Gastroesophageal sphincter (tissue), 4 donors: ENCODE measurements at regions not wholly inside any gene's neighbourhood (a gene's known extent, or its start where the extent isn't known, plus 50 kb on each side); places are given as distances from the start of the nearest gene placed in this dataset.
"Not testable (repeated sequence)": the region's sequence is repeated elsewhere in the genome, so short reads cannot be mapped to it uniquely, and the experiment has no call there.

Experiments
- ATAC-seq: fragments of 150-250 bp; one replicate; pipeline ENCODE4 v1.9.1; 2016; ENCODE audit warnings: mild to moderate bottlenecking, moderate library complexity
- H3K27ac ChIP-seq, 4 donors: fragments of 200-600 bp; sonication (generic) in 3 of 4; 1 replicate in 3 of 4; 2 replicates in 1 of 4; pipeline ENCODE4 v1.5.1; 2016 to 2019
- H3K27me3 ChIP-seq: fragments of 200-600 bp; sonication (generic); one replicate; pipeline ENCODE4 v1.5.1; 2019
- H3K36me3 ChIP-seq, 2 donors: fragments of 200-600 bp; sonication (generic); one replicate each; pipeline ENCODE4 v1.5.1; 2019; ENCODE audit warnings: control low read depth in 1 of 2
- H3K4me1 ChIP-seq, 3 donors: fragments of 200-600 bp; sonication (generic); 1 replicate in 2 of 3; 2 replicates in 1 of 3; pipeline ENCODE4 v1.5.1; 2016 to 2019; ENCODE audit warnings: control low read depth in 2 of 3
- H3K4me3 ChIP-seq, 2 donors: fragments of 200-600 bp; sonication (generic); one replicate each; pipeline ENCODE4 v1.5.1; 2019; ENCODE audit warnings: mild to moderate bottlenecking in 1 of 2, moderate library complexity in 1 of 2
- H3K9me3 ChIP-seq, 3 donors: fragments of 200-600 bp; sonication (generic); one replicate each; pipeline ENCODE4 v1.5.1; 2017 to 2019; ENCODE audit warnings: control low read depth in 2 of 3
- EP300 ChIP-seq: sonication (generic); formaldehyde crosslinking; IDR thresholded peaks from one replicate; pipeline ENCODE4 v1.6.1; 2017; ENCODE audit warnings: antibody characterized with exemption, mild to moderate bottlenecking
- POLR2A ChIP-seq, 2 donors: fragments of 450-650 bp; IDR thresholded peaks; one replicate each; pipeline ENCODE4 v1.6.1; 2017; ENCODE audit warnings: antibody characterized with exemption in 2 of 2, mild to moderate bottlenecking in 2 of 2, moderate library complexity in 1 of 2
- POLR2AphosphoS5 ChIP-seq: sonication (generic); formaldehyde crosslinking; IDR thresholded peaks from one replicate; pipeline ENCODE4 v1.6.1; 2017; ENCODE audit warnings: antibody characterized with exemption
- WGBS, 2 donors: methylation state at CpG; one replicate each; pipeline ENCODE4 v1.1.5; 2018; ENCODE audit warnings: low coverage in 1 of 2; 5-methylcytosine and 5-hydroxymethylcytosine counted together
- TF ChIP-seq, protein P1 (sequence below), 4 experiments: fragments of 200-600 bp in 2 of 4; fragments of 450-650 bp in 2 of 4; sonication (generic) in 1 of 4; IDR thresholded peaks; one replicate each; pipeline ENCODE4 v1.5.1; 2017 to 2019; ENCODE audit warnings: antibody characterized with exemption in 4 of 4, mild to moderate bottlenecking in 2 of 4, moderate library complexity in 2 of 4

DNA sequence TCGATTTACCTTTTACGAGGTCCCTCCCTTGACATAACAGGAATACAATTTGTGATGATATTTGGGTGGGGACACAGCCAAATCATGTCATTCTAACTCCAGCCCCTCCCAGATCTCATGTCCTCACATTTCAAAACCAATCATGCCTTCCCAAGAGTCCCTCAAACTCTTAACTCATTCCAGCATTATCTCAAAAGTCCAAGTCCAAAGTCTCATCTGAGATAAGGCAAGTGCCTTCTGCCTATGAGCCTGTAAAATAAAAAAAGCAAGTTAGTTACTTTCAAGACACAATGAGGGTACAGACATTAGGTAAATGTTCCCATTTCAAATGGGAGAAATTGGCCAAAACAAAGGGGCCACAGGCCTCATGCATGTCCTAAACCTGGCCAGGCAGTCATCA, 381.1 kb downstream of the PIK3C3 start:
- no peaks in the 10 kb centered on the region for H3K36me3 ChIP-seq
- H3K4me1 ChIP-seq, result peaks cover 0 to 14% (median 0%) of the 10 kb centered on the region in 3 donors
- no peak overlapping the region for H3K27ac ChIP-seq
- TF ChIP-seq EP300, result no peak
- TF ChIP-seq, protein P1, sequence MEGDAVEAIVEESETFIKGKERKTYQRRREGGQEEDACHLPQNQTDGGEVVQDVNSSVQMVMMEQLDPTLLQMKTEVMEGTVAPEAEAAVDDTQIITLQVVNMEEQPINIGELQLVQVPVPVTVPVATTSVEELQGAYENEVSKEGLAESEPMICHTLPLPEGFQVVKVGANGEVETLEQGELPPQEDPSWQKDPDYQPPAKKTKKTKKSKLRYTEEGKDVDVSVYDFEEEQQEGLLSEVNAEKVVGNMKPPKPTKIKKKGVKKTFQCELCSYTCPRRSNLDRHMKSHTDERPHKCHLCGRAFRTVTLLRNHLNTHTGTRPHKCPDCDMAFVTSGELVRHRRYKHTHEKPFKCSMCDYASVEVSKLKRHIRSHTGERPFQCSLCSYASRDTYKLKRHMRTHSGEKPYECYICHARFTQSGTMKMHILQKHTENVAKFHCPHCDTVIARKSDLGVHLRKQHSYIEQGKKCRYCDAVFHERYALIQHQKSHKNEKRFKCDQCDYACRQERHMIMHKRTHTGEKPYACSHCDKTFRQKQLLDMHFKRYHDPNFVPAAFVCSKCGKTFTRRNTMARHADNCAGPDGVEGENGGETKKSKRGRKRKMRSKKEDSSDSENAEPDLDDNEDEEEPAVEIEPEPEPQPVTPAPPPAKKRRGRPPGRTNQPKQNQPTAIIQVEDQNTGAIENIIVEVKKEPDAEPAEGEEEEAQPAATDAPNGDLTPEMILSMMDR (IDR thresholded peaks at IDR 0.05), result no peak
- no peak for TF ChIP-seq POLR2A (IDR thresholded peaks at IDR 0.05)
- TF ChIP-seq POLR2AphosphoS5, result no peak
- no peaks in the 10 kb centered on the region for H3K27me3 ChIP-seq
- WGBS, 2 donors, result 75 to 100% methylated on average over 2 of the region's 2 CpGs
- no peaks in the 10 kb centered on the region for H3K9me3 ChIP-seq
- no peak for ATAC-seq
- no peak overlapping the region for H3K4me3 ChIP-seq

DNA sequence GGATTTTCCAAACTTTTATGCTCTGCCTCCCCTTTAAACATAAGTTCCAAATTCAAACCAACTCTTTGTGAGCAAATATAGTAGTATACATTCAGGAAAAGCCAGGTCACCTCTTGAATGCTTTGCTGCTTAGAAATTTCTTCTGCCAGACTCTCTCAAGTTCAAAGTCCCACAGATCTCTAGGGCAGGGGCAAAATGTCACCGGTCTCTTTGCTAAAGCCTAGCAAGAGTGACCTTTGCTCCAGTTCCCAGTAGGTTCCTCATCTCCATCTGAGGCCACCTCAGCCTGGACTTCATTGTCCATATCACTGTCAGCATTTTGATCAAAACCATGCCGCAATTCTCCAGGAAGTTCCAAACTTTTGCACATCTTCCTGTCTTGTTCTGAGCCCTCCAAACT, 382.3 kb downstream of the PIK3C3 start:
- not testable (repeated sequence) for H3K9me3 ChIP-seq, H3K36me3 ChIP-seq, ATAC-seq, H3K4me3 ChIP-seq, H3K27me3 ChIP-seq, H3K27ac ChIP-seq
- peaks cover 0 to 14% (median 0%) of the 10 kb centered on the region in 3 donors for H3K4me1 ChIP-seq
- WGBS, 2 donors, result 95 to 100% methylated on average over 1 to 2 of the region's 2 CpGs

DNA sequence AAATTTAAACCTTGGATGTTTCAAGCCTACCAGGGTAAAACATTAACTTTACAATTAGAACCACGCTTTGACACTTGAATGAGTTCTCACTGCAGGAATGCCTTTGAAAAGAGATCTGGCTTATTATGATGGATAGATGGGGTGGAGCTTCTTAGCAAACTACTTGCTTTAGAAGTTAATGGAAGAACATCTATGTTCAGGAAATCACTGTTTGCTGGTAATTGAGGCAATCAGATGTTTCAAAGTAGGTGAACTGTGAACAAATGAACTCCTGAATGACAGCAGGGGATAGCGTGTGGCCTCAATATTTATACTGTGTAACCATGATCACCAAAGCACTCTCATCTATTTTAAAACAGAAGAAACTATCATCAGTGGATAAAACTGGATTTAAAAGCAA, 383.6 kb downstream of the PIK3C3 start:
- Histone ChIP-seq H3K27ac (no peak overlapping the region), H3K36me3 (no peaks in the 10 kb centered on the region), H3K27me3 (no peaks in the 10 kb centered on the region), H3K4me3 (no peak overlapping the region), H3K9me3 (no peaks in the 10 kb centered on the region), H3K4me1 (peaks cover 0 to 14% (median 0%) of the 10 kb centered on the region in 3 donors)
- no peak for ATAC-seq
- no peak for TF ChIP-seq EP300
- 25 to 36% methylated on average over 1 to 2 of the region's 2 CpGs for WGBS, 2 donors

DNA sequence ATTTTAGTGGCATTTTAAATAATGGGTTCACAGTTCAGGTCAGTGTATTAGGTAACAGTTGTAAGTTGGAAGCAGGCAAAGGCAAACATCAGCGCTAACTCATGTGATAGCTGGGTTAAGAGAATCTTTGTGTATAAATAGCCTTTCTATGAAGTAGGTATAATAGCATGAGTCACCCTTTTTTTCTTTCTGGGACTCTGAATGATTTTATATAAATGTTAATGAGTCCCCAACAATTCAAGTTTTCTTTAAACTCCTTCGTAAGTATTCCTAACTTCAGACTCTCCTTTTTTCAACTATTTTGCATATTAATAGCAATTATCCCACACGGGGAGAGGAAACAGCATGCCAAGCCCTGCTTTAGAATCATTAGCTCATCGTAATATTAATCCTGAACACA, 384.3 kb downstream of the PIK3C3 start:
- no peaks in the 10 kb centered on the region for H3K9me3 ChIP-seq
- H3K27me3 ChIP-seq, result no peaks in the 10 kb centered on the region
- H3K27ac ChIP-seq, result no peak overlapping the region
- no peak for TF ChIP-seq POLR2A (IDR thresholded peaks at IDR 0.05)
- TF ChIP-seq, protein P1 (IDR thresholded peaks at IDR 0.05), result no peak
- no peak for TF ChIP-seq EP300
- TF ChIP-seq POLR2AphosphoS5, result no peak
- no peaks in the 10 kb centered on the region for H3K36me3 ChIP-seq
- no peak overlapping the region for H3K4me3 ChIP-seq
- WGBS, 2 donors, result 23 to 30% methylated on average over 4 of the region's 4 CpGs
- ATAC-seq, result no peak
- peaks cover 0 to 14% (median 0%) of the 10 kb centered on the region in 3 donors for H3K4me1 ChIP-seq

DNA sequence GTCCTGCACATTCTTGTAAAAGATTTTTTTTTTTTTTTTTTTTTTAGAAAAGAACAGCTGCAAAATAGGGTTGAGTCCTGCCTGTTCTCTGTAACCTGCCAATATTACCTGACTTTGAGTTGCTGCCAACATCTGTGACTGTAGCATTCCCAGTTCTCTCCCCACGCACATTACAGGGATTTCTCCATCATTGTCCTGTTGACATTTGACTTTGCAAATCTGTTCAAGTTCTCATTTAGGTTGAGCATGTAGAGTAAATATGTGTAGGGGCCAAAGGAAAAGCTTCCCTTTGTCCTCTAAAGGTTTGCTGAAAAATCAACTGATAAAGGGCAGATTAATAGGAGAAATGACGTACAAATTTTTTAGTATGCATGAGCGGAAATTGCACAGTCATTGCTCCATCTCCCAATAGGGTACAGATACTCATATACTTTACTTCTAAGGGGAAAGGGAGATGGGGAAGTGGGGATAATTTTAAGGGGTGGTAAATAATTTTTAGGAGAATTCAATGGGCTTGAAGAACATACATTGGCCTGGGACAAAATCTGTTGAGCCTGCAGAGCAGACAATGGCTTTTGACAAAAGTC, 385.5 kb downstream of the PIK3C3 start:
- no peaks in the 10 kb centered on the region for H3K27me3 ChIP-seq
- 80 to 84% methylated on average over 1 to 3 of the region's 3 CpGs for WGBS, 2 donors
- no peak overlapping the region for H3K4me3 ChIP-seq
- H3K27ac ChIP-seq, result no peak overlapping the region
- H3K36me3 ChIP-seq, result no peaks in the 10 kb centered on the region
- no peak for TF ChIP-seq POLR2A (IDR thresholded peaks at IDR 0.05)
- TF ChIP-seq, protein P1 (IDR thresholded peaks at IDR 0.05), result no peak
- no peak for TF ChIP-seq EP300
- ATAC-seq, result no peak
- peaks cover 0 to 14% (median 0%) of the 10 kb centered on the region in 3 donors for H3K4me1 ChIP-seq
- H3K9me3 ChIP-seq, result no peaks in the 10 kb centered on the region

DNA sequence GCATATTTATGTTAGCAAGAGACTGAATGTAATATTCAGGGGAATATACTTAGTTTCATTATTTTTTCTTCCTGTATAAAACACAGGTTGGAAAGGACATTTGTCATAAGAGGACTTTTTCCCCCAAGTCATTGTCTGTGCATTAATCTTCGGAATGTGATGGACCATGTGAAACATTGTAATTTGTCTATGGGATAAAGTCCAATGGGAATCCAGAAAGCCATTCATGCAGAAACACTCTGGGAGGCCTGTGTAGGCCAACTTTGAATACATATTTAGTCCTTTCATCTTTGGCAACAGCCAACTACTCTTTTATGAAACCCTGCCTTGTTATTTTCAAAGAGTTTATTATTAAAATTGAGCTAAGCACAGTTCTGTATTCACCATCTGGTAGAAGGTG, 386.4 kb downstream of the PIK3C3 start:
- Histone ChIP-seq H3K9me3 (no peaks in the 10 kb centered on the region), H3K4me1 (peaks cover 0 to 14% (median 0%) of the 10 kb centered on the region in 3 donors), H3K4me3 (no peak overlapping the region), H3K36me3 (no peaks in the 10 kb centered on the region), H3K27ac (no peak overlapping the region), H3K27me3 (no peaks in the 10 kb centered on the region)
- ATAC-seq, result no peak
- TF ChIP-seq EP300 (no peak), POLR2AphosphoS5 (no peak), POLR2A (IDR thresholded peaks at IDR 0.05) (no peak)
- TF ChIP-seq, protein P1 (IDR thresholded peaks at IDR 0.05), result no peak
- WGBS, 2 donors, result 48 to 90% methylated on average over 1 of the region's 1 CpG
